SK-N-SH (cell line): ENCODE measurements at regions not wholly inside any gene's neighbourhood (a gene's known extent, or its start where the extent isn't known, plus 50 kb on each side); places are given as distances from the start of the nearest gene placed in this dataset.

ENCODE experiments used
- CTCF ChIA-PET: fragments of 300-600, 350-600 bp; formaldehyde crosslinking; extraction: SDS; loops from one replicate; lab custom pipeline; 2021; lab: Yijun Ruan, JAX
- POLR2A ChIA-PET: fragments of 350-600 bp; sonication (Branson Sonifier 250); formaldehyde crosslinking; extraction: SDS; loops from one replicate; lab custom pipeline; 2020; ENCODE audit warnings: antibody characterized with exemption, inconsistent platforms; lab: Yijun Ruan, JAX
- DNase-seq: peaks from one replicate; pipeline ENCODE4 v3.0.0; 2012
- H2AFZ ChIP-seq: fragments of 200-600 bp; sonication (generic); 2 replicates; pipeline ENCODE4 v1.8.1; 2016; ENCODE audit warnings: antibody characterized with exemption, mild to moderate bottlenecking, low read depth
- H3F3A ChIP-seq: fragments of 200-600 bp; sonication (generic); replicated peaks from 2 replicates; pipeline ENCODE3; 2016; ENCODE audit warnings: antibody characterized with exemption, mild to moderate bottlenecking; ENCODE audit not compliant: insufficient read depth
- H3K27ac ChIP-seq, 2 experiments: fragments of 200-500 bp in 1 of 2; fragments of 200-600 bp in 1 of 2; sonication (Bioruptor generic) in 1 of 2; sonication (generic), shearing (Covaris generic) in 1 of 2; 2 replicates each; pipeline versions ENCODE4 v1.5.1 to v1.6.1; 2014 to 2016; ENCODE audit warnings: low read depth in 2 of 2, inconsistent platforms in 1 of 2, low read length in 1 of 2, mild to moderate bottlenecking in 1 of 2, mixed read lengths in 1 of 2
- H3K27me3 ChIP-seq: fragments of 200-600 bp; sonication (generic), shearing (Covaris generic); 2 replicates; pipeline ENCODE4 v1.6.1; 2016; ENCODE audit warnings: mixed run types; ENCODE audit not compliant: insufficient read depth
- H3K36me3 ChIP-seq, 2 experiments: fragments of 200-500 bp in 1 of 2; fragments of 200-600 bp in 1 of 2; sonication (Bioruptor generic) in 1 of 2; sonication (generic) in 1 of 2; replicated peaks in 1 of 2; 2 replicates each; pipeline versions ENCODE3 to v1.5.1; 2014 to 2016; ENCODE audit warnings: low read length in 1 of 2, mild to moderate bottlenecking in 1 of 2; ENCODE audit not compliant: insufficient read depth in 2 of 2, control insufficient read depth in 1 of 2
- H3K4me1 ChIP-seq, 2 experiments: fragments of 200-500 bp in 1 of 2; fragments of 200-600 bp in 1 of 2; sonication (Bioruptor generic) in 1 of 2; sonication (generic), shearing (Covaris generic) in 1 of 2; 2 replicates each; pipeline versions ENCODE4 v1.5.1 to v1.6.1; 2014 to 2016; ENCODE audit warnings: low read depth in 1 of 2, low read length in 1 of 2, mixed run types in 1 of 2; ENCODE audit not compliant: insufficient read depth in 2 of 2, control insufficient read depth in 1 of 2
- H3K4me2 ChIP-seq: fragments of 200-600 bp; sonication (generic), shearing (Covaris generic); 2 replicates; pipeline ENCODE4 v1.6.1; 2017; ENCODE audit warnings: mixed run types
- H3K4me3 ChIP-seq, 2 experiments: fragments of 200-500 bp in 1 of 2; fragments of 200-600 bp in 1 of 2; sonication (Bioruptor generic) in 1 of 2; sonication (generic), shearing (Covaris generic) in 1 of 2; 2 replicates each; pipeline versions ENCODE4 v1.5.1 to v1.8.1; 2014 to 2016; ENCODE audit warnings: low read depth in 2 of 2, inconsistent platforms in 1 of 2, low read length in 1 of 2, mild to moderate bottlenecking in 1 of 2, mixed read lengths in 1 of 2, moderate library complexity in 1 of 2
- H3K79me2 ChIP-seq: fragments of 200-600 bp; sonication (generic); 2 replicates; pipeline ENCODE4 v1.8.1; 2017; ENCODE audit warnings: mild to moderate bottlenecking; ENCODE audit not compliant: insufficient read depth
- H3K9ac ChIP-seq: fragments of 200-600 bp; sonication (generic); 2 replicates; pipeline ENCODE4 v1.6.1; 2017; ENCODE audit warnings: mixed run types
- H3K9me2 ChIP-seq: fragments of 200-600 bp; sonication (generic); 2 replicates; pipeline ENCODE4 v1.6.1; 2017; ENCODE audit warnings: mixed run types
- H3K9me3 ChIP-seq: fragments of 200-600 bp; sonication (generic); 2 replicates; pipeline ENCODE4 v1.6.1; 2017; ENCODE audit warnings: mixed run types, mild to moderate bottlenecking, moderate library complexity
- H4K20me1 ChIP-seq: fragments of 200-600 bp; sonication (generic); 2 replicates; pipeline ENCODE4 v1.6.1; 2017; ENCODE audit warnings: mild to moderate bottlenecking, mixed run types; ENCODE audit not compliant: insufficient read depth
- EZH2phosphoT487 ChIP-seq: fragments of 200-600 bp; sonication (generic); IDR thresholded peaks from 2 replicates; pipeline ENCODE4 v1.6.1; 2017; ENCODE audit warnings: low read depth, mixed run types, mild to moderate bottlenecking, antibody characterized with exemption, moderate library complexity, borderline replicate concordance
- GABPA ChIP-seq: IDR thresholded peaks from 2 replicates; pipeline ENCODE4 v1.4.0; 2012; ENCODE audit warnings: low read depth, mild to moderate bottlenecking
- GATA2 ChIP-seq: sonication (generic); formaldehyde crosslinking; IDR thresholded peaks from 2 replicates; pipeline ENCODE4 v1.5.0; 2020; ENCODE audit warnings: mild to moderate bottlenecking, missing genetic modification reagents
- MEF2A ChIP-seq: IDR thresholded peaks from 2 replicates; pipeline ENCODE4 v1.4.0; 2012; ENCODE audit warnings: low read depth, borderline replicate concordance
- MXI1 ChIP-seq: IDR thresholded peaks from 2 replicates; pipeline ENCODE4 v1.6.1; 2012; ENCODE audit warnings: mild to moderate bottlenecking, low read depth, low read length, improper control_type of control experiment
- NRF1 ChIP-seq: IDR thresholded peaks from 2 replicates; pipeline ENCODE4 v1.6.1; 2012; ENCODE audit warnings: low read depth, mild to moderate bottlenecking, low read length
- RAD21 ChIP-seq: IDR thresholded peaks from 2 replicates; pipeline ENCODE4 v1.6.1; 2012; ENCODE audit warnings: mild to moderate bottlenecking, low read length
- RFX5 ChIP-seq: IDR thresholded peaks from 2 replicates; pipeline ENCODE4 v1.6.1; 2012; ENCODE audit warnings: mild to moderate bottlenecking, improper control_type of control experiment, low read length
- RXRA ChIP-seq: IDR thresholded peaks from 2 replicates; pipeline ENCODE4 v1.4.0; 2012; ENCODE audit warnings: low read depth, mild to moderate bottlenecking, borderline replicate concordance
- SIN3A ChIP-seq: IDR thresholded peaks from 2 replicates; pipeline ENCODE4 v1.6.1; 2012; ENCODE audit warnings: low read depth, mild to moderate bottlenecking, low read length, moderate library complexity, borderline replicate concordance
- SMC3 ChIP-seq: IDR thresholded peaks from 2 replicates; pipeline ENCODE4 v1.6.1; 2012; ENCODE audit warnings: low read depth, low read length, improper control_type of control experiment
- WGBS: methylation state at CpG from one replicate; pipeline ENCODE4 v1.1.6; 2017; ENCODE audit warnings: low lambda C conversion rate; 5-methylcytosine and 5-hydroxymethylcytosine counted together
- TF ChIP-seq, protein P1 (sequence below): fragments of 200-600 bp; sonication (generic); IDR thresholded peaks from 2 replicates; pipeline ENCODE4 v1.6.1; 2017; ENCODE audit warnings: antibody characterized with exemption, mild to moderate bottlenecking, moderate library complexity
- TF ChIP-seq, protein P2 (sequence below): fragments of 150-350 bp; IDR thresholded peaks from 2 replicates; pipeline ENCODE4 v1.6.1; 2017; ENCODE audit warnings: antibody characterized with exemption, low read length, low read depth, borderline replicate concordance
- TF ChIP-seq, protein P3 (sequence below): fragments of 150-350 bp; IDR thresholded peaks from 2 replicates; pipeline ENCODE4 v1.6.1; 2016; ENCODE audit warnings: mild to moderate bottlenecking, low read depth, low read length
- TF ChIP-seq, protein P4 (sequence below): IDR thresholded peaks from 2 replicates; pipeline ENCODE4 v1.4.0; 2012; ENCODE audit warnings: low read depth, borderline replicate concordance

DNA sequence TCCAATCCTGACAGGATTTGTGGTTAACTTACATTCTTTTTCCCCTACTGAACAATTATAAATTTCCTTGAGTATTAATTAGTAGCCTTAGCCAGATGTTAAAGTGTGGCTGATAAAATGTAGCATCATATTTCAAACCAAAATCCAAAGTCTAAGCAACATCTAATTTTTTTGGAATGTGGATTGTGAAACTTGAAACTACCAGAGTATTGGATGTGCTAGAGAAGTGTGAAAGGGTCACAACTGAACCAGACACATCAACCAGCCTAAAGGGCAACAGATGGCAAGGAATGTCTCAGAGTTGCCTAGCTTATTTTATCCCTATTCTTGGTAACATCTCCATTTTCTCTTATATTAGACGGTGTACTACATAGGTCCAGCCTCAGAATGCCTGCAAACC, 153.1 kb upstream of the DCN start:
- Histone ChIP-seq H2AFZ (no peak overlapping the region), H3K4me3 (no peak overlapping the region), H3K27ac (no peak overlapping the region; a peak in 1 of 4 replicates), H3K36me3 (no peaks in the 10 kb centered on the region), H3K79me2 (no peaks in the 10 kb centered on the region), H3K4me2 (no peak overlapping the region), H3K9me2 (no peaks in the 10 kb centered on the region), H4K20me1 (no peaks in the 10 kb centered on the region), H3K9ac (no peak overlapping the region), H3K4me1 (no peaks in the 10 kb centered on the region), H3K9me3 (no peaks in the 10 kb centered on the region), H3F3A (no peaks in the 10 kb centered on the region), H3K27me3 (no peaks in the 10 kb centered on the region)
- CTCF ChIA-PET = interaction anchor here (0.8 to 3.4 kb wide), 6 partner anchors 9 to 377 kb away, joined by 3 to 17 read pairs (median 10); no protein-coding TSS in a partner anchor
- WGBS = 80% methylated on average over 1 of the region's 1 CpG
- TF ChIP-seq MEF2A = no peak
- TF ChIP-seq SIN3A = no peak
- TF ChIP-seq, protein P1, sequence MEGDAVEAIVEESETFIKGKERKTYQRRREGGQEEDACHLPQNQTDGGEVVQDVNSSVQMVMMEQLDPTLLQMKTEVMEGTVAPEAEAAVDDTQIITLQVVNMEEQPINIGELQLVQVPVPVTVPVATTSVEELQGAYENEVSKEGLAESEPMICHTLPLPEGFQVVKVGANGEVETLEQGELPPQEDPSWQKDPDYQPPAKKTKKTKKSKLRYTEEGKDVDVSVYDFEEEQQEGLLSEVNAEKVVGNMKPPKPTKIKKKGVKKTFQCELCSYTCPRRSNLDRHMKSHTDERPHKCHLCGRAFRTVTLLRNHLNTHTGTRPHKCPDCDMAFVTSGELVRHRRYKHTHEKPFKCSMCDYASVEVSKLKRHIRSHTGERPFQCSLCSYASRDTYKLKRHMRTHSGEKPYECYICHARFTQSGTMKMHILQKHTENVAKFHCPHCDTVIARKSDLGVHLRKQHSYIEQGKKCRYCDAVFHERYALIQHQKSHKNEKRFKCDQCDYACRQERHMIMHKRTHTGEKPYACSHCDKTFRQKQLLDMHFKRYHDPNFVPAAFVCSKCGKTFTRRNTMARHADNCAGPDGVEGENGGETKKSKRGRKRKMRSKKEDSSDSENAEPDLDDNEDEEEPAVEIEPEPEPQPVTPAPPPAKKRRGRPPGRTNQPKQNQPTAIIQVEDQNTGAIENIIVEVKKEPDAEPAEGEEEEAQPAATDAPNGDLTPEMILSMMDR = no peak
- TF ChIP-seq RAD21 = no peak
- TF ChIP-seq RXRA = no peak
- no peak for TF ChIP-seq MXI1
- no peak for TF ChIP-seq SMC3
- TF ChIP-seq, protein P2, sequence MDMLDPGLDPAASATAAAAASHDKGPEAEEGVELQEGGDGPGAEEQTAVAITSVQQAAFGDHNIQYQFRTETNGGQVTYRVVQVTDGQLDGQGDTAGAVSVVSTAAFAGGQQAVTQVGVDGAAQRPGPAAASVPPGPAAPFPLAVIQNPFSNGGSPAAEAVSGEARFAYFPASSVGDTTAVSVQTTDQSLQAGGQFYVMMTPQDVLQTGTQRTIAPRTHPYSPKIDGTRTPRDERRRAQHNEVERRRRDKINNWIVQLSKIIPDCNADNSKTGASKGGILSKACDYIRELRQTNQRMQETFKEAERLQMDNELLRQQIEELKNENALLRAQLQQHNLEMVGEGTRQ = no peak
- TF ChIP-seq, protein P3, sequence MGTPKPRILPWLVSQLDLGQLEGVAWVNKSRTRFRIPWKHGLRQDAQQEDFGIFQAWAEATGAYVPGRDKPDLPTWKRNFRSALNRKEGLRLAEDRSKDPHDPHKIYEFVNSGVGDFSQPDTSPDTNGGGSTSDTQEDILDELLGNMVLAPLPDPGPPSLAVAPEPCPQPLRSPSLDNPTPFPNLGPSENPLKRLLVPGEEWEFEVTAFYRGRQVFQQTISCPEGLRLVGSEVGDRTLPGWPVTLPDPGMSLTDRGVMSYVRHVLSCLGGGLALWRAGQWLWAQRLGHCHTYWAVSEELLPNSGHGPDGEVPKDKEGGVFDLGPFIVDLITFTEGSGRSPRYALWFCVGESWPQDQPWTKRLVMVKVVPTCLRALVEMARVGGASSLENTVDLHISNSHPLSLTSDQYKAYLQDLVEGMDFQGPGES = no peak
- TF ChIP-seq GABPA = no peak
- TF ChIP-seq, protein P4, sequence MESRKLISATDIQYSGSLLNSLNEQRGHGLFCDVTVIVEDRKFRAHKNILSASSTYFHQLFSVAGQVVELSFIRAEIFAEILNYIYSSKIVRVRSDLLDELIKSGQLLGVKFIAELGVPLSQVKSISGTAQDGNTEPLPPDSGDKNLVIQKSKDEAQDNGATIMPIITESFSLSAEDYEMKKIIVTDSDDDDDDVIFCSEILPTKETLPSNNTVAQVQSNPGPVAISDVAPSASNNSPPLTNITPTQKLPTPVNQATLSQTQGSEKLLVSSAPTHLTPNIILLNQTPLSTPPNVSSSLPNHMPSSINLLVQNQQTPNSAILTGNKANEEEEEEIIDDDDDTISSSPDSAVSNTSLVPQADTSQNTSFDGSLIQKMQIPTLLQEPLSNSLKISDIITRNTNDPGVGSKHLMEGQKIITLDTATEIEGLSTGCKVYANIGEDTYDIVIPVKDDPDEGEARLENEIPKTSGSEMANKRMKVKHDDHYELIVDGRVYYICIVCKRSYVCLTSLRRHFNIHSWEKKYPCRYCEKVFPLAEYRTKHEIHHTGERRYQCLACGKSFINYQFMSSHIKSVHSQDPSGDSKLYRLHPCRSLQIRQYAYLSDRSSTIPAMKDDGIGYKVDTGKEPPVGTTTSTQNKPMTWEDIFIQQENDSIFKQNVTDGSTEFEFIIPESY = no peak
- TF ChIP-seq RFX5 = no peak
- TF ChIP-seq GATA2 = no peak
- TF ChIP-seq EZH2phosphoT487 = no peak
- TF ChIP-seq NRF1 = no peak
- POLR2A ChIA-PET = no interaction called here
- DNase-seq = no peak
